HG03460 (cell line): ENCODE measurements at regions not wholly inside any gene's neighbourhood (a gene's known extent, or its start where the extent isn't known, plus 50 kb on each side); places are given as distances from the start of the nearest gene placed in this dataset.

Experiments
- ATAC-seq: cut with Tn5 transposase; IDR thresholded peaks from one replicate; pipeline ENCODE4 v1.9.1; 2021; ENCODE audit not compliant: unreplicated experiment

DNA sequence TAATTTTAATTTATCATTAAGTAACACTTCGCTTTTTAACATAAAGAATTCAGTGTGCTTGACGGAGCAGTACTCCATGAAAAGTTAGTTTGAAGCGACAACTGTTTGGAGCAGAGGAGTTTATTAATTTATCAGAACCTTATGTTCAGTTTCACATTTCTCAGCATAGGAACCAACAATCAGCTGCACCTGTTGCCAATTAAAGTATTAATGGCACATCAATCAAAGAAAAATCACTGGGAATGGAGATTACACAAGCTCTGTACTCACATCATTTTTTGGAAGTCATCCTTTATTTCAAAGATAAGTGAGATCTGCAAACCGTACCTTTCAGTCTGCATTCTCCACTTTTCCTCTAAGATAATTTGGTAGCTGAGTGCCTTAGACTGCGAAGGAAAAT, 344.6 kb downstream of the LMO4 start:
- no peak for ATAC-seq

DNA sequence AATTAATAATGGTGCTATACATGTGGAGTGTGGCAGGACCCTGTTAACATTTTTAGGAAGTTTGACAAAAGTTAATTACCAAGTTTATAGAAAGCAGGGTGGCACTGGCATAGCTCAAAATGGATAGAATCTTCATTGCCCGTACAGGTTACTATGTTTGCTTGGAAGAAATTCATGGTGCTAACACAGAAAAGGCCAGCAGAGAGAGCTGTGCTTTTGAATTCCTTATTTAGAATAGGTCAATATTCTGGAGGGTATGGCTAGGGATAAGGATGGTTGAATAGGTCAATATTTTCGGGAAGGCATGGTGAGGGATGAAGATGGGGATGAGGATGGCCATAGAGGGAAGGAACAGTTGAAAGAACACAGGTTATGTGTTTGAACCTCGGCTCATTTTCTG, 345.1 kb downstream of the LMO4 start:
- ATAC-seq = no peak

DNA sequence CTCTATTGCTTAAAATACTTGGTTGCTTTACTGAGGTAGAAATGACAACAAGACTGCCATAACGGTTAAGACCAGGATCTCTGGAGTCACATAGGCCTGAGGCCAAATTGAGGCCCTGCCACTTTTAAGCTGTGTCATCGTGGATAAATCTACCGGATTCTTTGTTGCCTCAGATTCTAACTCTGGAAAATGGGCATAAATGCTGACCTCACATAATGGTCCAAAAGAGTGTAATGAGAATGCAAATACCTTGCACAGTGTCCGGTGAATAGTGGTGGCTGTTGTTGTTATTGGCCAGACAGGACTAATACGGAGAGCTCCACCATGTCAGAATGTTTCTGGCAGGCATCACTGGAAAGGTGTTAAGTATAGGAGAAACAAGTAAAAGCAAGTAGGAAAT, 346.1 kb downstream of the LMO4 start:
- ATAC-seq = no peak

DNA sequence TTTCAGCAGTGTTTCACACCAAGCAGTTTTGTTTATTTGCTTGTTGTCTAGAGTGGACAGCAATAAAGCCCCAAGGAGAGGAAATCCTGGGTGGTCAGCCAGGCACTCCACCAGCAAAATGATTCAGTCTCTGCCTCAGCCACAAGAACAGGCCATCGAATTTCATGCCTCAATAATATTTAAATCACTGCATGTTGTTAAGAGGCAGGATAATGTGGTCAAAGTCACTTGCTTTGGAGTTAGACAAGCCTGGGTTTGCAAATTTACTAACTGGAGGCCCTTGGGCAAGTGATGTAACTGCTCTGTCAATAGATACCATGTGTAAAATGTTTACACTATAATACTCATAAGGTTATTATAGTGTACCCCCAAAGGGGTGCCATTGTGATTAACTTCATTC, 349.6 kb downstream of the LMO4 start:
- ATAC-seq = no peak

DNA sequence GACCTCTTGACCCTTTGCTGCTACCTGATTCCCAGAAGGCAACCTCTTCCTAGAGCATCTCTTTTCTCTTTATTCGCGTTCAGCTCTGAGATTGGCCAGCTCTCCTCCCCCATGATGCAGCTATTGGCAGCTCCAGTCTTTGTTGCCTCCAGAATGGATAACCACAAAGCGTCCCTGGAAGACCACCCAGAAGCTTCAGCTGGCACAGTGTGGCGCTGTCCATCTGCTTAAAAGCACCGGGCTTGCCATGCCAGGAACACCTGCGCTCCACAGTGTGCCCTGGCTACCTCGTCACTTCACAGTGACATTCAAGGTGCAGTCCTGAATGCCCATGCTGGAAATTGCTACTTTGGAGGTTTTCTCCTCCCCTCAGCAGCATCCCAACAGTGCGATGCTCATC, 353.9 kb downstream of the LMO4 start:
- no peak for ATAC-seq

DNA sequence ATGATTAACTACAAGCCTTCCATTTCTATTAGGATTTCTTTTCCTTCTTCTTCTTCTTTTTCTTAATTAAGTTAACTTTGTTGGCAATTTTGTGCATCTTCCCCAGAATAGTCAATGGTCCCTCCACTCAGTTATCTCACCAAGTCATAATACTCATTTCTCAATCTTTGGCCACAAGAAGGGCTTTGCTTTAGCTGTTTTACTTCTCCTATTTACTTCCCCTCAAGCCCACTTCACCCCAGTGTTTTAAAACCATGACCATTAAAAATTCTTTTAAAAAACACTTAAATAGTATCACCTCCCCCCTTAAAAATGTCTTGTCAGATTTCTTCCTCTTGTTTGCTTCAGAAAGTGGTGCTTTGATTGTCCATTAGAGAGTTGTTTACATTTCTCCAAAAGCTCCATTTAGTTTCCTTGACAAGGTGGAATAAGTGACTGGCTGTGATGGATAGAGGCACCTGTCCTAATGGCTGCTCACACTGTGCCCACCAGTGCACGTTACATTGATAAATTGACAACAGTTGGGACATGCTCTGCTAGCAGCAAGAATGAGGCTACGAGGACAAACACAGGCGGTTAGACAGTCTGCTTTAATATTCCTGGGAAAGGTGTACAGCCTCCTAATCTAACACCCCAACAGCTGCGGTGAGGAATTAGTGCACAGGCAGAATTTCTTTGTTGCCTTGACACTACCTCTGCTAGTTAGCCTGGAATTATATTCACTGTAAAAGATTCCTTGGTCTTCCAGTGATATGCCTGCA, 354.7 kb downstream of the LMO4 start:
- ATAC-seq = no peak

DNA sequence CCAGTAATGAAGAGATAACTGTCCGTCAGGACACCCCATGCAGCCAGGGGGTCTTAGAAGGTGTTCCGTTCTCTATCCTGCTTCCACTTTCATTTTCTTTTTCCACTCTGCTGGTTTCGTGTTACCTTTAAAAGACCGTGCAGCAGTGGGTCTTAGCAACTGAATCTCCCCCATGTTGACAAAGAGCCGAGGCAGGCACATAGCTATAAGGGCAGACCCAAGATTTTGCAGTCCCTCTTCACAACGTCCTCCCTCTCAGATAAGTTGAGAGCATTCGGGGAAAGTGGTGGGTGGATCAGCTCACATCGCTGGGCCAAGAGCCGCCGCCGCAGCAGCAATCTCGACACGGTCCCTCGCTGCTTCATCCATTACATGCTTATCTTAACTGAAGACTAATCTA, 355.5 kb downstream of the LMO4 start:
- ATAC-seq = no peak

DNA sequence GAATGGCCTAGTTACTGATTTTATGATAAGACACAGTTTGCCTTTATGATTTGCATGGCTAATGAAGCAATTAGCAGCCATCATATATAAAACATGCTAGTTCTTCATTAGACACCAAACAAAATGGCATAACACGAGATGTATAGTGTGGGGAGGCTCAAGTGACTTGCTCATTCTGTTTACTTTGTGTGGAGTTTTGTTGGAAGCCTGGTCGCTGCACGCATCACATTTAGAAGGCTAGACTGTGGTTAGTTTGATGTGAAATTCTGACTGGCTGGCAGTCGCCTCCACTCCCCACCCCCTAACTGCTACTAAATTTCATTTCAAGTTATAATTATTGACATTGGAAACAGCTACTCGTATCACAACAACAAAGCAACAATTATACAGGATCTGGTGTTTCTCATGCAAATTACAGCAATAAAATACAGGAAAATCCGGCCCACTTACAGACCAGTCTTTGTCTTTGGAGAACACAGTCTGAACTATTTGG, 356.1 kb downstream of the LMO4 start:
- ATAC-seq = no peak

DNA sequence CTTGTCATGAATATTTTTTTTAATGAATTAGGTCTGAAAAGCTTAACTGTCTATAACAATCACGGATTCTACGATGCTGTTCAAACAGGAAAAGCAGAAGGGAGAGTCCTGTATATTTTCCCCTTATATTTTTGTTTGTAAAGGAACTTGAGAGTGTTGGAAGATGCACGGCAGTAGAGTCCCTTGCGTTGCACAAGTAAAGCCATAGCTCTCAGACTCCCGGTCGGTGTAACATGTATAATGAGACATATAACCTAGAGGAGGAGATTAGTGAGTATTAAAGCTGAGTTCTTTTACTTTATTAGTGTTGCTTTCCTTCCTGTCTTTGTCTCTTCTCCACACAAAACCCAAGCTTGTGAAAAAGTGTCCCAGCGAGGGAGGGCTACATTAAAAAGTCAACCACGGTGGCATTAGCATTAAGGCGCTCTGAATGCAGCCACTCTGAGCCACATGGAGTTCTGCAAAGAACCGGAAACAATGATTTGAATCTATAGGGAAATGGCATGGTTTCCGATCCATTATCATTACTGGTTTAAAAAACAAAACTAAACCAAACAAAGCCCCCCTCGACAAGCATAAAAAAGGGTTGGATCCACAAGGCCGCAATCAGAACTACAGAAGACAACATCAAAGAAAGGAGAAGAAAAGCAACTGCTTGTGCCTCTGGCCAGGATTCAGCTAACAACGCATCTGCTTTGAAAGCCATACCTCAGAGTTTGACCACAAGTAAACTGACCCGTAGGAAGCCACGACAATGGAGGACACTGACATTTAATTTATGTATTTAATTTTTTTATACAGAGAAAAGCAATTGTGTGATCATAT, 356.8 kb downstream of the LMO4 start:
- no peak for ATAC-seq

DNA sequence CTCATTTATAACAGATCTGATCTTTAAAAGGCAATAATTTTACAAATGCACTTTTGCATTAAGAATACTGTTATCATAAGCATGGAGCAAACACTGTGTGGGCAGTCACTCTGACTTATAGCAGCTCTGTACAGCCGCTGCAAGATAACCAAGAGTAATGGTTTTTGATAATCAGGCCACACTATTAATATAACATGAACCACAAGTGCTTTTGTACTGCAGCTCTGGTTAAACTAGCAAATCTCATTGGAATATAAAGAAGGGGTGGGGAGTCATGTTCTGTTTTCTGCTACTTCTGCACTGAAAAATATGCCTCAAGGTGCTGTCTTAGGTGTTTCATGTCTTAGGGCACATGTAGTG, 357.4 kb downstream of the LMO4 start:
- no peak for ATAC-seq

DNA sequence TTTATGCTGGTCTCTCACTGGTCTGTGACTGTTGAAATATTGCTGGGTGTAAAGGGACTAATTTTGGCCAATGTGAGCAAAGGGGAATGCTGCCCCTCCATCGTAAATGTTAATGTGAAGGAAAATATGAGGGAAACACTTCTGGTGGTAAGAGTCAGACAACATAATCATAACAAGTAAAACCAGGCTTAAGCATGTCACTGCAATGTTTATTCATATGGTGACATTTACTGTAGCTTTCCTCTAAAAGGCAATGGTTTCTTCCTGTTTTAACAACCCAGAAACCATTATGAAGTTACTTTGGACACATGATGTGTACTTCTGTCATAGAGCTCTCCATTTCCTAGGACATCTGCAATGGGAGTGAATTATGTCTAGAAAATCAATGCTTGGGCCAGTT, 358.0 kb downstream of the LMO4 start:
- ATAC-seq = no peak

DNA sequence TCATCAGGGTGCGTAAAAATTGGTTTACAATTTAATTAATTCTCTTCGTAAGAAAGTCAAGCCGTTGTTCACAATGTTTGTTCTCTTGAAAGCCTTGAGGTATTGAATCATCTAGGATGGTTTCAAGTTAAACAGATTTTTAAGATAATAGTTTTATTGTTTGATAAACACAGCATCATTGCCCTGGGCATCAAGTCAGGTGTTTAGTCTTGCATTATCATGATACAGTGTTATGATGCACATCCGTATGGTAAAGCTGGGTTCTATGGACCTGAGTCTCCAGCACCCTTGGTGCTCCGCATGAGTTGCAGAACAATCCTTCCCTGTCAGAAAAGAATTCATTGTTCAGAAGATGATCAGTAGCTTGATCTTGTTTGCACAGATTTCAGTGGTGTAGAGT, 359.5 kb downstream of the LMO4 start:
- ATAC-seq = no peak

DNA sequence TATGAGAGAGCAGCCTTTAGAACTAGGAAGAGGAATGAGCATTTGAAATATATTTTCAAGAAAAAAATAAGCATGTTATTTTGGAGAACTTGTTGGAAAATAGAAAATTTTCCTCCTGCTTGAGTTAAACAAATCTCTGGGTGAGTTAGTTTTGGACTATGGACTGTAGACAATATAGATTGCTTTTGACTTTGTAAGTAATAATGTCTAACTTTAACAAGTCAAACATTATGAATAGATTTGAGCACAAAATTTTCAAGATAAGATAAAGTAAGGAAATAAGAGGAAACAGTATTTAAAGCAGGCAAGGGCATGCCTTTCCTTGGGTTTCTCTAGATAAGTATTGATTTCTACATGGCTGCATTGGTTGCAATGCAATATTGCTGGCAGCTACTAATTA, 360.8 kb downstream of the LMO4 start:
- ATAC-seq = no peak

DNA sequence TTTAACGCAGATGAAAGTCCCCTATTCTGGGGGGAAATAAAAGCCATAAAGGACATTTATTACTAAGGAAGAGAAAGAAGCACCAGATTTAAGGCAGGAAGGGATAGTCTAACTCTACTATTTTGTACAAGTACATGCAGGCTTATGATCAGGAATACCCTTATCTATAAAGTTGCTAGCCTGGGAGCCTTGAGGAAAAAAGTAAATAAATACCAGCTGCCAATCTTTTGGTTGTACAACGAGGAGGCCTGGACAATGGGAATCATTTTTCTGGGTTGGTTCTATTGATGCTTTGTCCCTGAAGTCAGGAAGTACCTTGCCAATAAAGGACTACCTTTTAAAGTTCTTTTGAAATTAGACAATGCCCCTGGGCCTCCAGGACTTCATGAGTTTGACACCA, 367.8 kb downstream of the LMO4 start:
- ATAC-seq = no peak

DNA sequence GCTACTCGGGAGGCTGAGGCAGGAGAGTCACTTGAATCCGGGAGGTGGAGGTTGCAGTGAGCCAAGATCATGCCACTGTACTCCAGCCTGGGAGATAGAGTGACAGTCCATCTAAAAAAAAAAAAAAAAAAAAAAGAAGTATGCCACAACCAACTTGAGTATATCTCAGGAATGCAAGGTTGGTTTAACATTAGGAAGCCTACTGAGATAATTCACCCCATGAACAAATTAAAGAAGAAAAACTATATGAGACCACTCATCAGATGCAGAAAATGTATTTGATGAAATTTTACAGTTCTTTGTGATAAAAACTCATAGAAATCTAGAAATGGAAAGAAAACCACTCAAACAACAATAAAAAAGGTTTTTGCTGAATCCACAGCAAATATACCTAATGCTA, 373.8 kb downstream of the LMO4 start:
- no peak for ATAC-seq

DNA sequence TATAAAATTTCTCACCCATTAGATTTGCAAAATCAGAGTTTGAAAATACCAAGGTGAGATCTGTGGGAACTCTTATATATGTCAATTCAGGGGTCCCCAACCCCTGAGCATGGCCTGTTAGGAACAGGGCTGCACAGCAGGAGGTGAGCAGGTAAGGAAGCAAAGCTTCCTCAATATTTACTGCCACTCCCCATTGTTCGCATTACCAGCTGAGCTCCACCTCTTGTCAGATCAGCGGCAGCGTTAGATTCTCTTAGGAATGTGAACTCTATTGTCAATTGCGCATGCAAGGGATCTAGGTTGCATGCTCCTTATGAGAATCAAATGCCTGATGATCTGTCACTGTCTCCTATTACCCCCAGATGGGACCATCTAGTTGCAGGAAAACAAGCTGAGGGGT, 376.6 kb downstream of the LMO4 start:
- no peak for ATAC-seq

DNA sequence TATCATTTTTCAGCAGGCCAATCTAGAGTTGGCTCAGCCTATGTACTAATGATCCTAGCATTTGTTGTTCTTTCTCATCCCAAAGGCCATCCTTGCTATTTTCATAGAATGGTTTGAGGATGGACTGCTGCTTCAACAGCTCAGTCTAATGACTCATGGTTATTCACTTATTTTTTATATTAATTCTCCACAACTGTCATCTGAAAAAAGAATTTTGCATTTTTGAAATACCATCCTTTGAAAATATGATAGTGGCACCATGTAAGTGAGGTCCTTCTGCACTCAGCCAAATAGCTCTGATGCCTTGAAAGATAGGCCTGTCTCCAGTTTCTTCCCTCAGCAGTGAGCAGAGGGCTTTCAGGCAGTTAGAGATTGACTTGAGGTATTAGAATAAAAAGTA, 377.5 kb downstream of the LMO4 start:
- no peak for ATAC-seq

DNA sequence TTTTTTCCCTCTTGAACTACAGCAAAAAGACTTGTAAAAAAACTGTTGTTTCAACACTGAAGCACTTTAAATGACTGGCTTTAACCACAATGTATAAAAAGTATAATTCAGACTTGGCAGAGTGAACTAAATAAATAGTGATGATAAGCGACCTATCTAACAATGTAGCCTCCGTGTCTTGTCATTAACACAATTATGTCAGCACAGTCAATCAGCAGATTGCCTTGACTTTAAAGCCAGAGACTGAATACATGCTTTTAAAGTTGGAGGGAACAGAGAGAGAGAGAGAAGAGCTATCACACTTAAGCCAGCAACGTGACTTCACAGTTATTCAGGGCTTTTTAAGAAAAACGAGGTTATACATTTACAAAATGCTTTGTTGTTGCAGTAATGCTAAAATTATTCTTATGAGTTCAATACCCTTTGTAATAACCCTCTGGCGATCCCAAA, 378.1 kb downstream of the LMO4 start:
- no peak for ATAC-seq

DNA sequence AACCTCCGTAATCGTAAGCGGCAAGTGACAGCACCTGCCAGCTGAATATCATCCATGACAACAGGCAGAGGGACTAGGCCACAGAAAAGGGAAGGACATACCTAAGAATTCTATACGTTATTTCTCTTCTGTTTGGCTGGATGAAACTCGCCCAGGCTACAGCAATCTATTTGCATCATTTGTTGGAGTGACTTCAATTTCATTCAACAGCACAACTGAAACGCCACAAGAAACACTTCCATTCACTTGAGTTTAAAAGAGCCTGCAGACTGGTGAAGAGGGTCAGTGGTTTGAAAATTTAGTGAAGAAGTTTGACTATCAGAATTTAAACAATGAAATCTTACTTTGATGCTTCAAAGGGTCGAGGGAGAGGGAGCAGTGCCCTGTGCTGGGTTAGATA, 378.7 kb downstream of the LMO4 start:
- ATAC-seq = no peak

DNA sequence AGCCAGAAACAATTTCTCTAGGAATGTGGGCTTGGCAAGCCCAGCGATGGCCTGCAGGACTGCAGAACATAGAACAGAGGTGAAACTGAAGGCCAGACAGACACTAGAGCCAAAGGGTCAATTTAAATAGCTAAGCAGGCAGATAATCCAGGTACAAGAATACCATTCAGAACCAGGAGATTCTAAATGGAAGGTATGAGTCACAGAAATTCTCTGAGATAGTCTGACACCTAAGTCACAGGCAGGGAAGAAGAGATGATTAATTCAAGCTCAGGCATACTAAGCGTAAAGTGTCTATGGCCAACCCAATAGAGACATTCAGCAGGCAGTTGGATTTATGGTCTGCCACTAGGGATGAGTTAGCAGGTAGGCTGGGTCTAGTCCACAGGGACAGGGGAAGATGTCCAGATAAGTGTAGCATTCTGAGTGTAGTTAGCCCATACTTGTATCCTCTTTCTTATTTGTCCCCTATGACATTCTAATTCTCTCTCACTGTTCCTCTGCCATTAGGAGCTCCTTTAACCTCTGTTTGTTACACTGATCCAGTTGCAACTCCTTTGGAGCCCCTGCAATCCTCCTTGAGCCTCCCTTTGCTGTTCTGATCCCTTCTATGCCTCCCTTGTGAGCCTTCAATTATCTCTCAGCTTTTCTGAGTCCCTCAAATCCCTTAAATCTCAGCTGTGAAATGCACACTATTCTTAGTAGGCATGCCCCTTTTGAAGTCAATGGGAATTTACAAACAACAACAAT, 383.8 kb downstream of the LMO4 start:
- no peak for ATAC-seq

DNA sequence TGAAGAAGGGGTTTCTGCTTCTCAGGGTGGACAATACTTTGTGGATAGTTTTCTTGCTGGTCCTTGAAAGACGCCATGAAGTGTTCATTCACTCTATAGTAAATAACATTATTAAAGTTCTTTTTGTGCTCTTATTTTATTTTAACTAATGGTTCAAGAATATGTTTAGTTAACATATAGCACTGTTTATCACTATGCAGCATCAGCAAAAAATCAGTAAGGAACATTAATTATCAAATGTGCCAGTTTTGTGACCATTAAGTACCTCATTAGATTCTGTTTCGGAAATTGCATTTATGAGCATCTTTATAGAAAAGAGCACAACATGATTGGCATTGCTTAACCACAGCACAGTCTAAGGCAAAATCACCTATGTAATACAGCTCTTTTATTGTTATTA, 385.6 kb downstream of the LMO4 start:
- no peak for ATAC-seq

DNA sequence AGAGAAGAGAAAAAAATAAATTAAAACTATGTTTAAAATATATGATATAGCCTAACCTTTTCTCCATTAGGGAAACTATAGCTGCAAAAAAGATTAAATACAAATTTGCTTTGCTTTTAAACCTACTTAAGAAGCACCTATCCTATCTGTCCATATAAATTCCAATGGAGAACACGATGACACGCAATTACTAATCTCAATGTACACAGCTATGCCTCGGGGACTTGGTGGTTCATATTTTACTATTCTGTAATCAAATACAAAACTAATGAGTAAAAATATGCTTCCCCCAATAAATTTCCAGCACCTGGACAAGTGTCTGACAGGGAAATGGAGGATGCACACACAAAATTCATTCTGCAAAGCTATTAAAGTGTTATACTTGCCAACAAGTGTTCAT, 386.4 kb downstream of the LMO4 start:
- ATAC-seq = no peak
